ENCODE measurements at regions not wholly inside any gene's neighbourhood (a gene's known extent, or its start where the extent isn't known, plus 50 kb on each side); places are given as distances from the start of the nearest gene placed in this dataset.

DNA sequence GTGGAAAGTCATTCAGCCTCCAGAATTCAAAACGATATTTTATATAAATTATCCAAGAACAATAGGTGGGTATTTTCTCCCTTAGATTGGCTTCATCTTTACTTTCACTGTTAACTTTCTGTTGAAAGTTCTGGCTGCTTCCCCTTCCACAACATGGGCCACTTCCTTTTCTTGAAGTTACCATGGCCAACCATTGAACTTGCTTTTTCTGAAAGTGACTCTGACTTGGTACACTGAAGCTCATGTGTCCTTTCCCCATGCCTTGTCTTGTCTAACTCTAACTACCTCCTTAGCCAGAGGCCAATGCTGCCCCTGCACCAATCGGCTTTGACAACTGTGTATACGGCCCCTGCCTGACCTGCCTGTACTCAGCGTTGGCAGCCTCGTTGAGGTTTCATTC, 225.2 kb downstream of the FAT3 start:
- Mint-ChIP-seq H3K4me1 (ENCODE audit: low read depth) (peaks cover 2% of the 10 kb centered on the region), H3K27me3 (no peaks in the 10 kb centered on the region), H3K27ac (no peak overlapping the region), H3K4me3 (ENCODE audit: low read depth) (no peak overlapping the region), H3K36me3 (ENCODE audit: insufficient read depth) (no peaks in the 10 kb centered on the region), H3K9me3 (ENCODE audit: low read depth) (no peaks in the 10 kb centered on the region)
- TF ChIP-seq, protein P1, sequence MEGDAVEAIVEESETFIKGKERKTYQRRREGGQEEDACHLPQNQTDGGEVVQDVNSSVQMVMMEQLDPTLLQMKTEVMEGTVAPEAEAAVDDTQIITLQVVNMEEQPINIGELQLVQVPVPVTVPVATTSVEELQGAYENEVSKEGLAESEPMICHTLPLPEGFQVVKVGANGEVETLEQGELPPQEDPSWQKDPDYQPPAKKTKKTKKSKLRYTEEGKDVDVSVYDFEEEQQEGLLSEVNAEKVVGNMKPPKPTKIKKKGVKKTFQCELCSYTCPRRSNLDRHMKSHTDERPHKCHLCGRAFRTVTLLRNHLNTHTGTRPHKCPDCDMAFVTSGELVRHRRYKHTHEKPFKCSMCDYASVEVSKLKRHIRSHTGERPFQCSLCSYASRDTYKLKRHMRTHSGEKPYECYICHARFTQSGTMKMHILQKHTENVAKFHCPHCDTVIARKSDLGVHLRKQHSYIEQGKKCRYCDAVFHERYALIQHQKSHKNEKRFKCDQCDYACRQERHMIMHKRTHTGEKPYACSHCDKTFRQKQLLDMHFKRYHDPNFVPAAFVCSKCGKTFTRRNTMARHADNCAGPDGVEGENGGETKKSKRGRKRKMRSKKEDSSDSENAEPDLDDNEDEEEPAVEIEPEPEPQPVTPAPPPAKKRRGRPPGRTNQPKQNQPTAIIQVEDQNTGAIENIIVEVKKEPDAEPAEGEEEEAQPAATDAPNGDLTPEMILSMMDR (IDR thresholded peaks at IDR 0.05; ENCODE audit: unreplicated experiment): no peak
- no peak for DNase-seq (ENCODE audit: low spot score, unreplicated experiment)

DNA sequence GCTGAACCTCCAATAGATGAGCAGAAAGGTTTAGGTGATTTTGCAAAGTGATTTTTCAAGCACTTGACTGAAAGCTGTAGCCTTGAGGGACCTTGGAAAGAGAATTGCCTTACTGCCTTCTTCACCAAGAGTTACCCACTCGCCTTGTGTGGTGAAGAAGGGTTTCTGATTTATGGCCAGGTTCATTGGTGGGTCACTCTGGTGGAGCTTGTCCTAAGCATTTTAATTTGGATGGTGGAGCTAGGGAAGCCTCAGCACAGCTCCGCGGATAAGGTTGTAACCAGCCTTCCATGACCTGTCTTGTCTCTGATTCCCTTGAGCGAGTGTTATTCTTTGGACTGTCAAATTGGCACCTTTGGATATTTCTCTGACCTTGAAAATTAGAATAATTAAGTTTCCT, 226.4 kb downstream of the FAT3 start:
- peaks cover 5% of the 10 kb centered on the region for H3K4me1 Mint-ChIP-seq (ENCODE audit: low read depth)
- no peak overlapping the region for H3K27ac Mint-ChIP-seq
- TF ChIP-seq, protein P1 (IDR thresholded peaks at IDR 0.05; ENCODE audit: unreplicated experiment): no peak
- no peaks in the 10 kb centered on the region for H3K36me3 Mint-ChIP-seq (ENCODE audit: insufficient read depth)
- H3K4me3 Mint-ChIP-seq (ENCODE audit: low read depth): no peak overlapping the region
- H3K27me3 Mint-ChIP-seq: no peaks in the 10 kb centered on the region
- DNase-seq (ENCODE audit: low spot score, unreplicated experiment): no peak
- H3K9me3 Mint-ChIP-seq (ENCODE audit: low read depth): no peaks in the 10 kb centered on the region

DNA sequence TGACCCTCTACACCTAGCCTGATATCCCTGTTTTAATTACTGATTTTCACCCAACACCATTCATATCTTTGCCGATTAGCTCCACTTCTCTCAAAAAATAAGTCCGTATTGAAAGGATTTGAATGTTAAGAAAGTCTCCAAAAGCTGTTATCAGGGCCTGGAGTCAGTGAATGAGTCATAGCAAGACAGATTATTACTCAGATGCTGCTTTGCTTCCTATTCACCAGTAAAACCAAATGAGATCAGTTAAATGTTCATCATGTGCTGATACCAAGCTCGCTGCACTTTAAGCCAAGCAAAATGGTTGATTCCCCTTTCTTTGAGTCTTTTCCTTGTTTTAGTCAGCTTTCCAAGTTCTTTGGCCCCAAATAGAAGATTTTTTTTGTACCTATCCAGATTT, 228.4 kb downstream of the FAT3 start:
- Mint-ChIP-seq H3K4me3 (ENCODE audit: low read depth) (no peak overlapping the region), H3K4me1 (ENCODE audit: low read depth) (peaks cover 7% of the 10 kb centered on the region), H3K27ac (no peak overlapping the region), H3K27me3 (no peaks in the 10 kb centered on the region), H3K36me3 (ENCODE audit: insufficient read depth) (no peaks in the 10 kb centered on the region), H3K9me3 (ENCODE audit: low read depth) (no peaks in the 10 kb centered on the region)
- TF ChIP-seq, protein P1 (IDR thresholded peaks at IDR 0.05; ENCODE audit: unreplicated experiment): no peak
- no peak for DNase-seq (ENCODE audit: low spot score, unreplicated experiment)

DNA sequence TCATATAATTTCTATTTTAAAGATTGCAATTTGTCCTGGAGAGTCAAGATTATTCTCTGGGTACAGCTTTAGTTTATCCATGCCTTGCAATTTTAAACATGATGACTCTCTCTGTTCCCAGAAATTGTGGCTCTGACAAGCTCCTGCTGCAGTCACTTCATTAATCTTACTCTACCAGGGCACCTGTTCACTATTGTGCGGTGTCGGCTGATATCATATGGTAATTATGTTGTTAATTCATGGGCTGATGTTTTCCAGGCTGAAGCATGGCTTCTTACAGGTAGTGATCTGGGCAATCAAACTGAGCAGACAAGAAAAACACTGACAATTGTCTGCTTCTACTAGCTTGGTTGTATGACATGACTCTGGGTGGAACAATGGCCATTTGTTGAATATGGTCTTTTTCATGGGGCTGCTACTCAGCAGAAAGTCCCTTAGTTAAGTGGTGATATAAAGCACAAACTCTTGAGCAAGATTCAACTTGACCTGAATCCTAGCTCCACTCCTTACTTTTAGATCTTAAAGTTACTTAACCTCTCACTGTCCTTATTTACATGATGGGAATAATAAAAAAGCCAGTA, 230.7 kb downstream of the FAT3 start:
- Mint-ChIP-seq H3K4me1 (ENCODE audit: low read depth) (peaks cover 25% of the 10 kb centered on the region), H3K27me3 (no peaks in the 10 kb centered on the region), H3K9me3 (ENCODE audit: low read depth) (no peaks in the 10 kb centered on the region), H3K4me3 (ENCODE audit: low read depth) (no peak overlapping the region), H3K36me3 (ENCODE audit: insufficient read depth) (no peaks in the 10 kb centered on the region), H3K27ac (no peak overlapping the region)
- DNase-seq (ENCODE audit: low spot score, unreplicated experiment): no peak
- TF ChIP-seq, protein P1 (IDR thresholded peaks at IDR 0.05; ENCODE audit: unreplicated experiment): no peak

DNA sequence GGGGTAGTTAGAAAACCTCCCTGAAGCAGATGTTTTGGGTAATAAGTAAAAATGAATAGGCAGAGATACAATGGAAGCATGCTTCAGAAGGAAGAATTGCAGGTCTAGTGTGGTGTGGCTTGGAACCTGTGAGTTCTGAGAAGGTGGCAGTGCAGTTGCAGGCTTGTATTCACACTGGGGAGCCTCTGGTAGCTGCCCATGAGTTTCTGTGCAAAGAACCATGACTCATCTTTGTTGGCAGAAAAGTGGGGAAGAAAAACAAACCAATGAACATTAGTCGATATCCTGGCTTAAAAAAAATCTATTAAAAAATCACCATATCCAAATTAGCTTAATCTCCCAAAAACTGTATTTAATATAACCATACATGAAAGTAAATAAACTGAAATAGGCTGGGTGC, 232.6 kb downstream of the FAT3 start:
- Mint-ChIP-seq H3K27me3 (no peaks in the 10 kb centered on the region), H3K36me3 (ENCODE audit: insufficient read depth) (no peaks in the 10 kb centered on the region), H3K4me1 (ENCODE audit: low read depth) (peaks cover 28% of the 10 kb centered on the region), H3K27ac (no peak overlapping the region), H3K4me3 (ENCODE audit: low read depth) (no peak overlapping the region), H3K9me3 (ENCODE audit: low read depth) (no peaks in the 10 kb centered on the region)
- DNase-seq (ENCODE audit: low spot score, unreplicated experiment): no peak
- TF ChIP-seq, protein P1 (IDR thresholded peaks at IDR 0.05; ENCODE audit: unreplicated experiment): no peak

Data from progenitor cell of endocrine pancreas (in vitro differentiated cells).